Ovary (tissue), 3 donors: ENCODE measurements at regions not wholly inside any gene's neighbourhood (a gene's known extent, or its start where the extent isn't known, plus 50 kb on each side); places are given as distances from the start of the nearest gene placed in this dataset.

Experiments used
- CTCF ChIP-seq, 3 donors: fragments of 450-650 bp in 2 of 3; fragments of 200-600 bp in 1 of 3; IDR thresholded peaks; one replicate each; pipeline versions ENCODE4 v1.5.1 to v1.8.0; 2016 to 2022; ENCODE audit warnings: antibody characterized with exemption in 3 of 3, mild to moderate bottlenecking in 1 of 3
- POLR2A ChIP-seq: fragments of 450-650 bp; IDR thresholded peaks from one replicate; pipeline ENCODE4 v1.6.1; 2017; ENCODE audit warnings: antibody characterized with exemption, mild to moderate bottlenecking, moderate library complexity
- donor health status: DM: no; HTN: no; CAD: no.

- no peak for TF ChIP-seq POLR2A
- TF ChIP-seq CTCF (IDR thresholded peaks at IDR 0.05), result no peak
Observed at GRCh38 chr17:31722251-31723056, 136.6 kb downstream of the COPRS start.
